ENCODE measurements at regions not wholly inside any gene's neighbourhood (a gene's known extent, or its start where the extent isn't known, plus 50 kb on each side); places are given as distances from the start of the nearest gene placed in this dataset.
"Not testable (repeated sequence)": the region's sequence is repeated elsewhere in the genome, so short reads cannot be mapped to it uniquely, and the experiment has no call there.

- TF ChIP-seq, protein P1, sequence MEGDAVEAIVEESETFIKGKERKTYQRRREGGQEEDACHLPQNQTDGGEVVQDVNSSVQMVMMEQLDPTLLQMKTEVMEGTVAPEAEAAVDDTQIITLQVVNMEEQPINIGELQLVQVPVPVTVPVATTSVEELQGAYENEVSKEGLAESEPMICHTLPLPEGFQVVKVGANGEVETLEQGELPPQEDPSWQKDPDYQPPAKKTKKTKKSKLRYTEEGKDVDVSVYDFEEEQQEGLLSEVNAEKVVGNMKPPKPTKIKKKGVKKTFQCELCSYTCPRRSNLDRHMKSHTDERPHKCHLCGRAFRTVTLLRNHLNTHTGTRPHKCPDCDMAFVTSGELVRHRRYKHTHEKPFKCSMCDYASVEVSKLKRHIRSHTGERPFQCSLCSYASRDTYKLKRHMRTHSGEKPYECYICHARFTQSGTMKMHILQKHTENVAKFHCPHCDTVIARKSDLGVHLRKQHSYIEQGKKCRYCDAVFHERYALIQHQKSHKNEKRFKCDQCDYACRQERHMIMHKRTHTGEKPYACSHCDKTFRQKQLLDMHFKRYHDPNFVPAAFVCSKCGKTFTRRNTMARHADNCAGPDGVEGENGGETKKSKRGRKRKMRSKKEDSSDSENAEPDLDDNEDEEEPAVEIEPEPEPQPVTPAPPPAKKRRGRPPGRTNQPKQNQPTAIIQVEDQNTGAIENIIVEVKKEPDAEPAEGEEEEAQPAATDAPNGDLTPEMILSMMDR (conservative IDR thresholded peaks at IDR 0.05; ENCODE audit: low read length) = not testable (repeated sequence)
- not testable (repeated sequence) for TF ChIP-seq EZH2phosphoT487 (IDR thresholded peaks at IDR 0.05; ENCODE audit: borderline replicate concordance, low read depth, low read length)
Measured at GRCh38 chr17:26734775-26735174, 559.1 kb upstream of the WSB1 start.

Data from OCI-LY7 (cell line).